AML-193 (cell line): ENCODE measurements at regions not wholly inside any gene's neighbourhood (a gene's known extent, or its start where the extent isn't known, plus 50 kb on each side); places are given as distances from the start of the nearest gene placed in this dataset.
"Not testable (repeated sequence)": the region's sequence is repeated elsewhere in the genome, so short reads cannot be mapped to it uniquely, and the experiment has no call there.

Experiments used
- DNase-seq, 2 experiments: peaks; one replicate each; lab custom pipeline; 2025; lab: John Stamatoyannopoulos, UW

DNA sequence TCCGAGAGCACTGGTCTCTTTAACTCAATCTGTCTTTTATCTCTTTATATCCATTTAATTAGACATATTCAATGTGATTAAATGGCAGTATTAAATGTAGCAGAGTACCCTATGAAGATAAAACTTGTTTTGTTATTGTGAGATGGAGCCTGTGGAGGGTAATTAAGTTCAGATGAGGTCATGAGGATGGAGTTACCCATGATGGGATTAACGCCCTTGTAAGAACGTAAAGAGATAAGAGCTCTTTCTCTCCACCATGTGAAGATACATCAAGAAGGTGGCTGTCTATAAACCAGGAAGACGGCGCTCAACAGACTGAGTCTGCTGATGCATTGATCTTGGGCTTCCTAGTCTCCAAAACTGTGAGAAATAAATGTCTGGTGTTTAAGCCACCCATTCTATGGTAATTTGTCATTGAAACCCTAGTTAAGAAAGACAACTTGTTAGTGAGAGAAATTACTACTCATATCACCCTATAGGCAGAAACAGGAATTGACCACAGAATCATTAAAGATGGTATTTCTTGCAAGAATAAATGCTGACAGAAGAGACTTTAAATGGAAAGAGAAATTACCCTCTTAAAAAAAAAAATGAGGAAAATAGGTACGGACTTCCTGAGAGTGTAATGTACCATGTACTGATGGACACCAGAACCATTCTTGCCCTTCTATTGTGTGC is 738.7 kb upstream of the CHAC2 start:
- DNase-seq = no peak

DNA sequence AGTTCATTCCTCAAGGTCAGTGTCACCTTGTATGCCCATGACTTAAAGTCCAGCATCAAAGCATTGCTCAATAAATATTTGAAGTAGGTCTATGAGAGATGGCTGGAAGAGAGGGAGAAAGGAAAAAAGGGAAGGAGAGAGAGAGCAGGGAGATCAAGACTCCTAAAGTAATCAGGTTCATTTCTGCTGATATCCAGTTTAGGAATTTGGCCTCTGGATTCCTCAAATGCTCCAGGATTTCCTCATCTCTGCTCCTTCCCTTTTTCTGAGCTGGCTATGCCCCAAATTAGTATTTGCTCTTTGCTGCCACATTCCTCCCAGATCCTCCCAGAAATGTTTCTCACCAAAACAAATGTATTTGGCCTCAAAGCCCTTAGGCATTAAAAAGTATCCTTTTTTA is 739.4 kb upstream of the CHAC2 start:
- DNase-seq = no peak

DNA sequence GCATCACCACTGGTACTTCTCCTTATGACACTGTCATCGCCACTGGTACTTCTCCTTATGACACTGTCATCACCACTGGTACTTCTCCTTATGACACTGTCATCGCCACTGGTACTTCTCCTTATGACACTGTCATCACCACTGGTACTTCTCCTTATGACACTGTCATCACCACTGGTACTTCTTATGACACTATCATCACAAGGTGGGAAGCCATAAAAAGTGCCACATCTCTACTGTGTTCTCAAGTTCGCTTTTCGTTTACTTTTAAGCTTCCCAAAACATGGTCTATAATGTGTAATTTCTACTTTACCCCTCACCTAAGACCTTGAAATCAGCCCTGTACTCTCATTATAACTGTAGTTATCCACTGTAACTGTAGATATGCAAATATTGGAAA is 745.4 kb upstream of the CHAC2 start:
- not testable (repeated sequence) for DNase-seq

DNA sequence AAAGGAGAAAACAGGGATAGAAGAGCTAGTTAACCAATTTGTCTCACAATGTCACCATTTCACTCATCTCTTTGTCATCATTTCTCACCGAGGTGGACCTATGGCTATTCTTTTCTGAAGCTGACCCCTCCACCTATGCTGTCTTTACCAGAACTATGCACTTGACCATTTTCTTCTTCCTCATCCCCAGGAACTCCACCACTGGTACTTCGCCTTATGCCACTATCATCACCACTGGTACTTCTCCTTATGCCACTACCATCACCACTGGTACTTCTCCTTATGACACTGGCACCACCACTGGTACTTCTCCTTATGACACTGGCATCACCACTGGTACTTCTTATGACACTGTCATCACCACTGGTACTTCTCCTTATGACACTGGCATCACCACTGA is 745.8 kb upstream of the CHAC2 start:
- no peak for DNase-seq

DNA sequence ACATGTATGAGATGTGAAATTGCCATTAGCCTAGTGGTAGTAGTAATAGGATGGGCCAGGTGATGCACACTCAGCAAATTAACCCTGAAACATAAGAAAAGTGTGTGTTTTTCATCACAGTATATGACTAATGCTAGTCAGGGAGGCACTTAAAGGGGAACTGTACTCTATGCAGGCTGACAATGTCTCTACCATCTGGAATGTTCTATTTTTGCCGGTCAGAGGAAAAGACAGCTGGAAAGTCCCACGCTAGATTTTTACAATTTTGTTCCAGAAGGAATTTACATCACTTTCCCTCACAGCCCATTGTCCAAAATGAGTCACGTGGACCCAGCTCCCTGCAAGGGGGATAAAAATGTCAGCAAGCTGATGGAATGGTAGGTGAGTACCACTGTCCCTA is 746.3 kb upstream of the CHAC2 start:
- DNase-seq = no peak

DNA sequence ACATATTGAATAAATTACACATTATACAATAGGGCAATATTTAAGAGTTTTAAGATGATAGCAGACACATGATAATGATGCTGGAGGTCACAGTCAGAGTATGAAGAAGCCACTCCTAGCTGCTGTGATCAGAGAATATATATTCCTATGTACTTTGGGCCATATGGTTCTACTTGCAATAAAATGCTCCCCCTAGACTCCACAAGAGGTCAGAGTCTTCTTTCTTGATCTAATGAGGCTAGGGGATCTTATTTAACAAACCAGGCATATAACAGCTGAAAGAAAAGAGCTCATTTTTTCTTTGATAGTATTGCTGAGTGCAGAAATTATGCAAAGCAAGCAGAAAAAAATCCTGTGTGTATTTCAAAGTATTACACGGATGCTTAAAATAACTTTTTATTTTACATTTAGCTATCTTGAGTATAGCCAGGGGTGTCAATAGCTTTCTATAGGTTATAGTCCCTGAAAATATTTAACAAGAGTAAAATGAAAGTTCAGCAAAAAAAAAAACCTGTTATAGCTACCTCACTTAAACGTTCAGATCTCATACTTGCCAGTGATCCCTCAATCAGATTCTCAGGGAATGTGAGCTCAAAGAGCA is 748.7 kb upstream of the CHAC2 start:
- DNase-seq = no peak

DNA sequence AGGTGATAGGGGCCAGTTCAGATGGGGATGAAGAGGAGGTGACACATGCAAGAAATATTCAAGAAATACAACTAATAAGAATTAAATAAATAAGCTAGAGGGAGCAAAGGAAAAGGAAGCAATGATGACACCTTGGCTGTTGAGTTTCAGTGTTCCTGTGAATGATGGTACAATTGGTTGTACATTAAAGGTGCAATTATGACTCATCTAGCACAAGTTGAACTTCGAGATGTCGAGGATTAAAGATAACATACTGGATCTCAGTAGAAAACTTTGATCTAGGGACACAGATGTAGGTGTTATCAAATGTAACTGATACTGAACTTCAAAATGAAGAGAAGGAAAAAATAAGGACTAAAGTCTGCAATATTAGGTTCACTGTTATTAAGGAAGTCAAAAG is 760.6 kb upstream of the CHAC2 start:
- no peak for DNase-seq

DNA sequence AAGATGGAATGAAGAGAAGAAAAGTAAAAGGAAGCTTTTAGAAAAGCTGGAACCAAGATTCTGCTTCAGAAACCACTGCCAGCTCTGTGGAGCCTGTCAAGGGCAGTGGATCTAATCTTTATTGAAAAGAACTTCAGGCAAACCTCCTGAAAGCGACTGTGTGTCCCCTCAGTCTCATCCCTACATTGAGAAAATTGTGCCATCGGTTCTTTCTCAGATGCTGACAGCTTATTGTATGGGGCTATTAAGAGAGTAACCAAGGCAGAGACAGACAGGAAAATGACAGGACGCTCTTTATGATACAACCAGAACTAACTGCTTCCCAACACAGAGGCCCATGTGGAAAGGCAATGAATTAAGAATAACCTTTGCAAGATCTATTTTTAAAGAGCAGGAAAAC is 763.2 kb upstream of the CHAC2 start:
- no peak for DNase-seq

DNA sequence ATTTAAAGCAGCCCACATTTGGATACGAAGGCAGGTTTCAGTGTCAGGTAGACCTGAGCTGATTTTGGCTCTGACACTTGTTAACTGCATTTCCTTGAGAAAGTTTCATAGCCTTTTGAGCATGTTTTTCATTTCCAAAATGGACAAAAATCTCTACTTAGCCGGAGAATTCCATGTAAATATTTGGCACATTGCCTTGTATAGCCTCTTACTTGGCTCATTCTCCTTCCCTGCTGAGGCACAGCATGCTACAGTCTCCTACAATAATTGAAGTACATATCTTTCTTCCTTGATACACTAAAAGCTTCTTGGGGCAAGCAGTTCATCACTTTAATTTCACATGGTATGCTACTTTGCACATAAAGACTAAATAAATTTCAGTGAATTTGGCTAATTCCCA is 772.2 kb upstream of the CHAC2 start:
- no peak for DNase-seq

DNA sequence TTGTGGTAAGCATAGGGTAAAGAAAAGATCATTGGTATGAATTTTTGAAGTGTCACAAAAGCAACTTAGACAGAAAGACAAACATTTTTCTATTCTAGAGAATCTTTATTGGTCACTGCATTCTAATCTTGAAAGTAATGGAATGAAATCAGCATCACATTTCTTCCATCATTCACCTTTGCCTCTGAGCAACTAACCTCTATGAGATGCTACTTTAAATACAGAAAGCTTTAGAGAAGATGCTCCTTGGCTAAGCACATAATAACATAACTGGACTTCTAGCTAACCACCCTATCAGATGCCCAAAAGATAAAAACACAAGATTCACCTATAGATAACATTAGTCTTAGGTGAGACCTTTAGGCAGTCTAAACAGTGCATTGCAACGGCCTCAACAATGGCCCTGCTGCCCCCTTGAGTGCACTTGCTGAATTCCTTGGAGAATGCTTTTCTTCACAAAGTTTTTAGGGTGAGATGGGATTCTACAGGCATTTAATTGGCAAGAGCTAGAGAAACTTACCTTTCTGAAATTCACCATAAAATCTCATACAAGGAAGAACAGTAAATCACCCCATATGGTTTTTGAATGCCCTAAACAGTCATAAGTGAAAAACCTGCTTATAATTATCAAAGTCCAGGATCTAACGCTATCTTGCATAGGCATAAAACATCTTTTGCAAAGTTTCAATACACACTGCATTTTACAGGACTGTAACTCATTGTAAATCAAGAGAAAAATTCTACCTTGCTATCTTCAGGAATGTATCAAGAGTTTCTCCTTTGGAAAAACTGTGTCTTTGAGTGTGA is 791.3 kb upstream of the CHAC2 start:
- no peak for DNase-seq

DNA sequence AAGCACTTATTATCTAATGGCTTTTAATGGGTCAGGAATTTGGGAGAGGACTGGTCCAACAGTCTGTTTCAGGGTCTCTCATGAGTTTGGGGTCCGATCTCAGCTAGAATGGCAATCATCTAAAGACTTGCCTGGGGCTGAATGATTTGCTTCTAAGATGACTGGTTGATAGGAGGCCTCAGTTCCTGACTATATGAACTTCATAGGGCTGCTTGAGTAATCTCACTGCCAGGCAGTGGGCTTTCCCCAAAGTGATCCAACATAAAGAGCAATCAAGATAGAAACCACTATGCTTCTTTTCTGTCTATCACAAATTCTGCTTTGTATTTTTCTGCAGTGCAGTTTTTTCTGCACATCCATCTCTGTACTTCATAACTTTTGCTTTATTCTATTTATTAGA is 793.5 kb upstream of the CHAC2 start:
- DNase-seq = no peak

DNA sequence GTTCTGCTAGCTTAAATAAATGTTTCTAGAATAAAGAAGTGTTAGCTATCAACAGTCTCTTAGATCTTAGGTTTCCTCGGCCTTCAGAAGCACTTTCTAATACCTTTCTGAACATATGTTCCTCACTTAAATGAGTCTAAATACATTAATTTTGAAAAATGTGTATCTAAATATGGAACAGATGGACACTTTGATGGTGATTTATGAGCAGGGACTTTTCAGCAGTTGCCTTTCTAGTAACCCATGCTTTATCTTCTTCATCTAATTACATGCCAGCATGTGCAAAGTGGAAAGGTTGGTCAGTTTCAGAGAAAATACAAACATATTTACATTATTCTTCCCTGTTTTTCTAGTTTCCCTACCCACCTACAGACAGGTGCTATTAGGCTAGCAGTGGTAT is 797.0 kb upstream of the CHAC2 start:
- no peak for DNase-seq

DNA sequence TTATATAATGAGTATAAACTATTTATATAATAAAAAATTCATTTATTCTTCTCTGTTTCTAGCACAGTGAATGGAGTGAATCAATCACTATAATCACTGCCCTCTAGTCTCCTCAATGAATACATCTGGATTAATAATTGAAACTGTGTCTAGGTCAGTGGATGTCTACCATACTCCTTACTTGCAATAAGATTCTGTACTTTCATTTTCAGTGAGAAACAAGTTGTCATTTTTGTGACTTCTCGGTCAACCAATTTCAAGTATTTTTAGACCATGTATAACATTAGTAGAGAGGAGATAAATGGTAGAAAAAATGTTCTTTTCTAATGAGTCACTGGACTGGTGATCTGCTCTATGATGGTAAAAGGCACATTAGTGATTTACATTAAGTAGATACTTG is 799.6 kb upstream of the CHAC2 start:
- DNase-seq = no peak

DNA sequence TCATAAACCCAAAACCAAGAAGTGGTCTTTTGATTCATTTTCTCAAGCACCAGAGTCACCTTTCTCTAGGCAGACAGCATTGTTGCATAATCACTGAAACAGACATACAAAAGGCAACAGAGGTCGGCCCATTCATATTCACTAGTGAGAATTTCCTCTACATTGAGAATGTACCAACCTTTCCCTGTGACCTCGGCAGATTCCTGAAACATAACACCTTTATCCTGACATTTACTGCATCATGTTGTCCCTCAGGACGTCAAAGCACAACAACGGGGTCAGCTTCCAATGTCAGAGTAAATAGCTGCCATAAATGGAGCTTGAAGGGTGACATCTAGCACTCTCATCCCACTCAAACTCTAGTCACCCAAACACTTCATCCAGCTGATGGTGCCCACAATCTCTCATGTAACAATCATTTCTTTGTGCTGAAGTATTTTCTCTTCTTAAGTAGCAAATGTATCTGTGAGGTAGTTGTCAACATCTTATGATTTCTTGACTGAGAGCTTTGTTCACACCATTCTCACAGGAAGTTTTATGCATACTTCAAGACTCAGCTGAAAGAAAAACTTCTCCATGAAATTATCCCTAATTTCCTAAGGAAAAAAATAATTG is 802.6 kb upstream of the CHAC2 start:
- no peak for DNase-seq

DNA sequence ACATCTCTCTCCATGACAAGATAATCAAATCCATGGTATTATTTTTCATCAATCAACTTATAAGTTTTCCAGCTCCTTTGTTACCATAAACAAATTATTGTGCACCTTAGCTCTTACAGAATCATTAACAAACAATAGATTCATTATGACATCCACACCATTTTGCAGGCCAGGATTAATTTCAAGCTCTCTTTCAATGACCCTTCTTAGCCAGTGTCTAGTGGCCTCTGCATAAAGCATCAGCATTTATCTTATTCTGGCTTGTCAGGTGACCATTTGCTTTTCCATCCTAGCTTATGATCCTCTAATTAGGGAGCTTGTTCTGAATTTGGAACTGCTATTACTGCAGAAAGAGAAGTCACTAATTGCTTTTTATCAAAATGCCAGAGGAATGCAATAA is 806.2 kb upstream of the CHAC2 start:
- no peak for DNase-seq

DNA sequence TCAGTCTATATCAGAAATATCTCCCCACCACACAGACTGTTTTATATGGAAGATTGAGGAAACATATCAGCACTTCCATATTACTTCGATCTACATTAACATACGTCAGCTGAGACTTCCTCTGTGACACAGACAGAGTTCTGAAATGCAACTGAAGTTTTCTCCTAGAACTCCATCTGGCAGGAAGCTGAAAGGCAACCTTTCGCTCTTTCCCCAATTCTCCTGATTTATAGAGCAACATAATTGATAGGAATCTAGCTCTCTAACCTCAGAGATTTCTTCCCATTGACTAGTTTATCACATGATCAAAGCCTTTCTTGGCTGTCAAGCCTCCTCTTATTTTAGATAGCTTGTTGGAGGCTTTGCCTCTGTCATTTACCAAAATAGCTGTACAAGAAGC is 806.7 kb upstream of the CHAC2 start:
- no peak for DNase-seq

DNA sequence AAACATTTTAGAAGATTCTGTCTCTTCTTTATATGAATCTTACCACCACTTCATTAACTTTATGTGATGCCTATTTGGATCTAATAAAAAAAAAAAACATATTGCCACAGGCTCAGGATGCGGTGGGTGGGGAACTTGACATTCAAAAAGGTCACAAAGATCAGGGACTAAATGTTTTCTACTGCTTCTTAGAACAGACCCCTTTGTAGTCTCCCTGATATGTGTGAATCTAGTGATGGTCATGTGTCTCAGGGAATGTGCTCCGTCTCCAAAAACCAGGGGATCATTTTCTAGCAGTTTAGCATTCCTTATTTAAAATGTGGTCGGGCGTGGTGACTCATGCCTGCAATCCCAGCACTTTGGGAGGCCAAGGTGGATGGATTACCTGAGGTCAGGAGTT is 807.8 kb upstream of the CHAC2 start:
- DNase-seq = no peak

DNA sequence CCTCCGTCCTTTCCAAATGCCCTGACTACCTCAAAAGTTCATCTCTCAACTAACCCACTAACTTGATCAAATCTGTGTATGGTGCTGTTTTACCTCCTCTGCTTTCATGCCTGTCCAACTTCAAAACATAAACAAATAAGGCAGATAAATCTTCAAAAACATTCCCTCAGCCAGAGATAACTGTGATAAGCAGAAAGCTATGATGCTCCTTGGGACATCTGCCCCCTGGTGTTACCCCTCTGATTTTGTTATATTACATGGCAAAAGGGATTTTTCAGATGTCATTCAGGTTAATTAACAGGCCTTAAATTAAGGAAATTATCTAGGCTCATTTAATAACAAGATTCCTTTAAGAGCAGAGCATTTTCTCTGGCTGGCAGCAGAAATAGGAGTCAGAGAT is 810.8 kb upstream of the CHAC2 start:
- no peak for DNase-seq

DNA sequence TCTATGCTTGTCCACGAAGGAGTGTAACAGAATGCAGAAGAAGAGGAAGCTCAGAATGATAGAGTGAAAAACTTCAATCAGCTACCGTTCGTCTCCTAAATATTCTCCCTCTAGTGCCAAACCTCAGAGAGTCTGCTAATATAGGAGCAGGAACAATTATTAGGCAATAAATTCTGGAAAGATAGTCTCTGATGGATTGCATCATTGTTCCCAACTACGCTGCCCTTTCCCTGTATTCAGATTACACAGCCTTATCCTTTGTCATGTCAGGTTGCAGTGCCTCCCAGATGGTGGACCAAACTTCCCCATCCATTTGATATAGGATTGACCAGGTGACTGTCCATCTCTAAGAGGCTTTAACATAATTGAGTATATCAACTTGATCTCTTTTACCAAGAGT is 811.5 kb upstream of the CHAC2 start:
- no peak for DNase-seq

DNA sequence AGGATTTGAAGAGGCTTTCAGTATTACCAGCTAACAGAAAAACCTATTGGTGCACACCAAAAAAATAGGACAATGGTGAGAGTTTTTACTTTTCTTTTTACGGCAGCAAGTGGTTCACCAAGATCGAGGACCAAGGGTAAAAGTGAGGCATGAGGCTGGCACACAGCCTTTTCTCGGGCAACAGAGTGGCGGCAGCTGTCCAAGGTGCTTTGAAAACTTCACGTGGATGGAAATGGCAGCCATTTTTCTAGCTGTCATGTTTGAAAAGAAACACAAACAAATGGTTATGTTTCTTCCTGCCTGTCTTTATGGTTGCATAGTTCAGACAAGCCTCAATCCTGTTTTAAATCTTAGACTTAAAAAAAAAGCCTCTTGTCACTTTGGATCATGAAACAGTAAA is 812.5 kb upstream of the CHAC2 start:
- no peak for DNase-seq

DNA sequence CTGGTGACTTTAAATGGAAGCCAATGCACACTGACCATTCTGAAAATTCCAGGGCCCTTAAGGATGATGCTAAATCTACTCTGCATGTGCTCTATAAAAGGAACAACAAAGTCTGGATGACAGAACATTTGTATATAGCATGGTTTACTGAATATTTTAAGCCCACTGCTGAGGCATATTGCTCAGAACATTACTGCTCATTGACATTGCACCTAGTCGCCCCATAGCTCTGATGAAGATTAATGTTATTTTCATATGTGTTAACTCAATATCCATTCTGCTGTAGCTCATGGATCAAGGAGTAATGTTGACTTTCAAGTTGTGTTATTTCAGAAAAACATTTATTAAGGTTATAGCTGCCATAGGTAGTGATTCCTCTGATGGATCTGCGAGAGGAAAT is 827.5 kb upstream of the CHAC2 start:
- DNase-seq = no peak

DNA sequence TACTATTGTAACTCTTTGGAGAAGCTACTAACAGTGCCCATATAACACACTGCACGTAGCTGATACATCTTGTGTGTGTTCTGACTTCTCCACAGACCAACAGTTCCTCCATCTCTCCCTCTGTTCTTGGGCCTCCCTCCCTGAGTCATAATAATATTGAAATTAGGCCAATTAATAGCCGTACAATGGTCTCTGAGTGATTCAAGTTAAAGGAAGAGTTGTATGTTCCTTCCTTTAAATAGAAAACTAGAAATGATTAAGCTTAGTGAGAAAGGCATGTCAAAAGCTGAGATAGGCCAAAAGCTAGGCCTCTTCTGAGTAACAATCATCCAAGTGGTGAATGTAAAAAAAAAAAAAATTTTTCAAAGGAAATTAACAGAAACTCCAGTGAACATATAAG is 828.4 kb upstream of the CHAC2 start:
- no peak for DNase-seq

DNA sequence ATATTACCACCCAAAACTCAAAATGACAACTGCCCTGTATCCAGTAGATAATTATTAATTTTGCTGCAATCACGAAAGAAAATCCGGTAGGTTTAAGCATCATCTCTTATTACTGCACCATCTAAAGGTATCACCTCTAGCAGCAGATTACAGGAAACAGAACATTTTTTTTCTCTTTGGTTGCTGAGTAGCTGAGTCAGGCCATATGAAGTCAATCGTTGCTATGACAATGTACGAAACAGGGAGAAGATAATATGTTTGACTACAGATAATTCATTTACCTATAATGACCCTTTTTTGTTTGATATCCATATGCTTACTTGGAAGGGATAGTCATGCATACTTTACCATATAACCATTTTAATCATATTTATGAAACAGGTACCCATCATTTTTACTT is 831.6 kb upstream of the CHAC2 start:
- DNase-seq = no peak
